KMS-11 (cell line): ENCODE measurements at regions not wholly inside any gene's neighbourhood (a gene's known extent, or its start where the extent isn't known, plus 50 kb on each side); places are given as distances from the start of the nearest gene placed in this dataset.

Source experiments
- H2AFZ ChIP-seq: fragments of 200-600 bp; sonication (generic); 2 replicates; pipeline ENCODE4 v1.6.1; 2016; ENCODE audit warnings: antibody characterized with exemption, mixed run types, low read depth
- H3K27ac ChIP-seq: fragments of 200-600 bp; sonication (generic); 2 replicates; pipeline ENCODE4 v1.6.1; 2016; ENCODE audit warnings: mild to moderate bottlenecking, mixed run types
- H3K27me3 ChIP-seq: fragments of 200-600 bp; sonication (generic); 2 replicates; pipeline ENCODE4 v1.6.1; 2017; ENCODE audit warnings: mild to moderate bottlenecking, low read depth, mixed run types, moderate library complexity; ENCODE audit not compliant: insufficient read depth
- H3K36me3 ChIP-seq: fragments of 200-600 bp; sonication (generic); 2 replicates; pipeline ENCODE4 v1.6.1; 2017; ENCODE audit warnings: mild to moderate bottlenecking, mixed run types; ENCODE audit not compliant: insufficient read depth
- H3K4me1 ChIP-seq: fragments of 200-600 bp; sonication (generic); 2 replicates; pipeline ENCODE4 v1.6.1; 2016; ENCODE audit warnings: mild to moderate bottlenecking, low read depth, mixed run types; ENCODE audit not compliant: poor library complexity, severe bottlenecking
- H3K4me2 ChIP-seq: fragments of 200-600 bp; sonication (generic); 2 replicates; pipeline ENCODE4 v1.7.0; 2016; ENCODE audit warnings: mild to moderate bottlenecking, mixed run types
- H3K4me3 ChIP-seq: fragments of 200-600 bp; sonication (generic); IDR thresholded peaks from 2 replicates; pipeline ENCODE4 v1.6.1; 2017; ENCODE audit warnings: low read depth, low read length, mixed read lengths; ENCODE audit not compliant: insufficient read depth
- H3K79me2 ChIP-seq: fragments of 200-600 bp; sonication (generic); 2 replicates; pipeline ENCODE4 v1.6.1; 2016; ENCODE audit warnings: low read depth, mixed run types; ENCODE audit not compliant: insufficient read depth
- H3K9ac ChIP-seq: fragments of 200-600 bp; sonication (generic); 2 replicates; pipeline ENCODE4 v1.6.1; 2016; ENCODE audit warnings: mild to moderate bottlenecking, mixed run types
- H4K20me1 ChIP-seq: fragments of 200-600 bp; sonication (generic); 2 replicates; pipeline ENCODE4 v1.6.1; 2016; ENCODE audit warnings: mild to moderate bottlenecking, mixed run types; ENCODE audit not compliant: insufficient read depth
- TF ChIP-seq, protein P1 (sequence below): fragments of 200-600 bp; sonication (generic); conservative IDR thresholded peaks from 2 replicates; pipeline ENCODE4 v1.6.1; 2017; ENCODE audit warnings: low read depth, mild to moderate bottlenecking, antibody characterized with exemption, low read length, moderate library complexity, mixed read lengths

DNA sequence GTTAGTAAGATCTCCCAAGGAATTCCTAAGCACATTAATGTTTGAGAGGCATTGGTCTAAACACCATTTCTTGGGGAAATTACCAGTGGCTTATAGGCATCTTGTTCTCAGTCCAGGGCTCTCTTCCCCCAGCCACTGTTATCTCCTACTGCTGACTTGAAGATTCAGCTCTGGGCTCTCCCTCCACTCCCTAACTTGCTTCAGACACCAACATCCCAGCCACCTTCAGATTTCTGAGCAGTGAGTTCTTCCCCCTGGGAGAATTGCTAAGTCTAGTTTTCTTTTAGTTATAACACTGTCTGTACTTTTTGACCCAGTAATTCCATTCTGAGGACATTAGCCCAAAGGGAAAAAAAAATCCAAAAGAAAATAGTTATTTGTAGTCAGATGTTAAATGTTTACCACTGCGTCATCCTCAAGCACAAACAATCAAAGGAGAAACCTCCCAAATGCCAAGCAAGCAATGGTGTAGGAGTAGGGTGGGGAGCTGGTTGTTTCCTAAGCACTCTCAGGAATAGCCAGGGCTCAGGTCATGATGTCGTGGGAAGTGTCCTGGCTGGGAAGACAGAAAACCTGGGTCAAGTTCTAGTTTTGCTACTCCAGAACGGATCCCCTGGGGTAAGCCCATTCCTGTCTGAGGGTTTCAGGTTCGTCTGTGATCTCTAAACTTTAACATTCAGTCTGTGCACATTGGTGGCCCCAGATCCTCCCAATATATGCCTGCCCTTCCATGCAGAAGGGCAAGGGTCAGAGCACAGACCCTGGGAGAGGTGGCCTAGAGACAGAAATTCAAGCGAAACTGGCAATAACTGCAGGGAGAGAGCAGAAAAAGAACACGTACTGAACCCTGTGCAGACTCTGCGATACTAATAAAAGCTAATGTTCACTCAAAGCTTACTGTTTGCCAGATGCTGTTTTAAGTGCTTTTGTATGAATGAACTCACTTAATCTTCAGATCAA lies 191.1 kb upstream of the FGGY start:
- H3K4me3 ChIP-seq, result no peak overlapping the region
- H3K79me2 ChIP-seq, result no peaks in the 10 kb centered on the region
- H3K27me3 ChIP-seq, result no peaks in the 10 kb centered on the region
- H3K4me2 ChIP-seq, result no peak overlapping the region
- no peak overlapping the region for H3K9ac ChIP-seq
- TF ChIP-seq, protein P1, sequence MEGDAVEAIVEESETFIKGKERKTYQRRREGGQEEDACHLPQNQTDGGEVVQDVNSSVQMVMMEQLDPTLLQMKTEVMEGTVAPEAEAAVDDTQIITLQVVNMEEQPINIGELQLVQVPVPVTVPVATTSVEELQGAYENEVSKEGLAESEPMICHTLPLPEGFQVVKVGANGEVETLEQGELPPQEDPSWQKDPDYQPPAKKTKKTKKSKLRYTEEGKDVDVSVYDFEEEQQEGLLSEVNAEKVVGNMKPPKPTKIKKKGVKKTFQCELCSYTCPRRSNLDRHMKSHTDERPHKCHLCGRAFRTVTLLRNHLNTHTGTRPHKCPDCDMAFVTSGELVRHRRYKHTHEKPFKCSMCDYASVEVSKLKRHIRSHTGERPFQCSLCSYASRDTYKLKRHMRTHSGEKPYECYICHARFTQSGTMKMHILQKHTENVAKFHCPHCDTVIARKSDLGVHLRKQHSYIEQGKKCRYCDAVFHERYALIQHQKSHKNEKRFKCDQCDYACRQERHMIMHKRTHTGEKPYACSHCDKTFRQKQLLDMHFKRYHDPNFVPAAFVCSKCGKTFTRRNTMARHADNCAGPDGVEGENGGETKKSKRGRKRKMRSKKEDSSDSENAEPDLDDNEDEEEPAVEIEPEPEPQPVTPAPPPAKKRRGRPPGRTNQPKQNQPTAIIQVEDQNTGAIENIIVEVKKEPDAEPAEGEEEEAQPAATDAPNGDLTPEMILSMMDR, result no peak
- no peak overlapping the region for H3K27ac ChIP-seq
- H4K20me1 ChIP-seq, result no peaks in the 10 kb centered on the region
- no peaks in the 10 kb centered on the region for H3K36me3 ChIP-seq
- no peaks in the 10 kb centered on the region for H3K4me1 ChIP-seq
- H2AFZ ChIP-seq, result no peak overlapping the region

DNA sequence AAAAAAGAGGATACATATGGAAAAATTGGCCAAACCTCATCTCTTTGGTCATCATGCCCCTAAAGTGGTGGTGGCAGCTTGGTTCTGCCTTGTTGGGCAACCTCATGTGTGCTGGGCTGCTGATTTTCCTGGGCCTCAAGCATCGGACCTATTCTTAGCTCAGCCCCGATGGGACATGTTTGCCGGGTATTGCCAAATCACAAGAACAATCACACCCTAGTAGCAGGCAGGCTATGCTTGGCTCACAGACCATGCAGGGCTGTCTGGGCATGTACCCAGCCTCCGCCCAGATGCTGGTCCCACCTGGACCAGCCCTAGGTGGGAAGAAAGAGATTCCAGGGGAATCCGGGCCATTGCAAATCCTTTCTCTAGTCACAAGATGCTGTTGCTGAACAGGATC lies 189.4 kb upstream of the FGGY start:
- Histone ChIP-seq H3K9ac (no peak overlapping the region), H3K27ac (no peak overlapping the region)
- TF ChIP-seq, protein P1, result no peak

DNA sequence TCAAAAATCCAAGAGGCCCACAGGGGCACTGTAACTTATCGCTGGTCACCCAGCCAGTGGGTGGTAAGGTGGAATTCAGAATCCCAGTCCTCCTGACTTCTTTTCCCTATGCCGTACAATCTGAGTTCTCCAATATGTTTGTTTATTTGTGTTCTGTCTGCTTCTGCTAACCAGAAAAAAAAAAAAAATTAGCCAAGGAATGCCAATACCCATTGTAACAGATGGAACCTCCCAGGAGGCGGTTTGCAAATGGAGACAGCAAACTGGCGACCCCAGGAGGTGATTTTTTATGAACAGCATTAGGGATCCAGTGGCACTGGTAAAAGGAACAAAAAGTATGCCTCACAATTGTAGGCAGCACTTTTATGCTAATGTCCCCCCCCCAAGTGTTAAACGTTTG lies 189.0 kb upstream of the FGGY start:
- H3K27me3 ChIP-seq, result no peaks in the 10 kb centered on the region
- H3K36me3 ChIP-seq, result no peaks in the 10 kb centered on the region
- H3K9ac ChIP-seq, result no peak overlapping the region
- H3K4me2 ChIP-seq, result no peak overlapping the region
- no peaks in the 10 kb centered on the region for H3K79me2 ChIP-seq
- H4K20me1 ChIP-seq, result no peaks in the 10 kb centered on the region
- H3K4me3 ChIP-seq, result no peak overlapping the region
- no peaks in the 10 kb centered on the region for H3K4me1 ChIP-seq
- H3K27ac ChIP-seq, result no peak overlapping the region
- H2AFZ ChIP-seq, result no peak overlapping the region
- TF ChIP-seq, protein P1, result no peak

More for the DNA sequence above, 189.4 kb upstream of the FGGY start:
- H3K4me3 ChIP-seq, result no peak overlapping the region
- no peaks in the 10 kb centered on the region for H3K4me1 ChIP-seq
- H4K20me1 ChIP-seq, result no peaks in the 10 kb centered on the region
- no peaks in the 10 kb centered on the region for H3K27me3 ChIP-seq
- no peak overlapping the region for H3K4me2 ChIP-seq
- H3K79me2 ChIP-seq, result no peaks in the 10 kb centered on the region
- no peaks in the 10 kb centered on the region for H3K36me3 ChIP-seq
- no peak overlapping the region for H2AFZ ChIP-seq

DNA sequence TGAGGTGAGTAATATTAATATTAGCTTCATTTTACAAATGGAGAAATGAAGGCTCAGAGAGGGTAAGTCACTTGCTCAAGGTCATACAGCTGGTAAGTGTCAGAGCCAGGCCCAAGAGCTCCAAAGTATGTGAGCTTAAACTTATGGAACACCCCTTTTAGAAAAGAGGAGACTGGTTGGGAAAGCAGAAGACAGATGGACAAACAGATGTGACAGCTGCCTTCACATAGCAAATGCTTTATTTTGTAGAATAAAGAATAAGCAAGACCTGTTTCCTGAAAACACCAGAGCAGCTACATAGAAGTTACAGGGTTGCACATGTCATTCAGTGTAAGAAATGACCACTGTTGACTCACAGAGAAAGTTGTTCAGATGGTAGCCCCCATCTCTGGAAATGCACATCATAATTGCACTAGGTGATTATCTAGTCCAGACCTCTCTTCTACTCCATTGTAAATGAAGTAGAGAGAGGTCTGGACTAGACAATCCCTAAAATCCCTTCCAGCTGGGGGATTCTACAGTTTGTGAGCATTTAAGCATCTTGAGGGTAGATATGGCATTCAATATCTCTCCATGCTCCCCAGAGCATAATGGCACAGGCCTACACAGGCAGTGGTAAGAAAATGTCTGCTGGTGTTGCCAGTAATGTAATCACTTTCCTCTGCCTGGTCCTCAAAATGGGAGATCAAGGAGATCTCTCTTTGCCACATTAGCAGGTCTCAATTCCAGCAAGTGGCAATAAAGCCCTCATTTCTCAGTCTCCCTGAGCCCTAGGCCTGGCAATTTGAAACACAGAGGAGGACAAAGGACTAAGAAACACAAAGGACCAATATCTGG lies 188.2 kb upstream of the FGGY start:
- H3K9ac ChIP-seq, result no peak overlapping the region
- H2AFZ ChIP-seq, result no peak overlapping the region
- no peaks in the 10 kb centered on the region for H3K27me3 ChIP-seq
- H3K4me3 ChIP-seq, result no peak overlapping the region
- no peaks in the 10 kb centered on the region for H3K79me2 ChIP-seq
- no peak overlapping the region for H3K27ac ChIP-seq
- no peaks in the 10 kb centered on the region for H3K36me3 ChIP-seq
- no peak overlapping the region for H3K4me2 ChIP-seq
- TF ChIP-seq, protein P1, result no peak
- no peaks in the 10 kb centered on the region for H3K4me1 ChIP-seq
- no peaks in the 10 kb centered on the region for H4K20me1 ChIP-seq
